ENCODE measurements at regions not wholly inside any gene's neighbourhood (a gene's known extent, or its start where the extent isn't known, plus 50 kb on each side); places are given as distances from the start of the nearest gene placed in this dataset.

DNA sequence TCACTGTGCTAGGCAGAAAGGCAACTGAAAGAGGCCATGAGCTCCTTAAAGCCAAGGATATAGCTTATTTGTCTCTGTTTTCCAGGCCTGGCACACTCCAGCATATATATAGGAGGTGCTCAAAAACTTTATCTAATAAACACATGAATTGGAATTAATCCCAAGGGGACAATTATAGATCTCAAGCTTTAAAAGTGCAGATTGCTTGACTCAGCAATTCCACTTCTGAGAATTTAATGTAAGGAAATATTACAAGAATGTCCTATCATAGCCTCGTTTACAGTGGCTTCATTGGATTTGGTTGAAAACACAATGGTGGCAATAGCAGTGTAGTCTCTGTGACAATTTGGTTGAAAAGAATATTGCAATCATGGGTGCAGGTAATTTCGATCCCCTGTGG lies 267.3 kb downstream of the SHQ1 start (continued):
- TF ChIP-seq, protein P1, sequence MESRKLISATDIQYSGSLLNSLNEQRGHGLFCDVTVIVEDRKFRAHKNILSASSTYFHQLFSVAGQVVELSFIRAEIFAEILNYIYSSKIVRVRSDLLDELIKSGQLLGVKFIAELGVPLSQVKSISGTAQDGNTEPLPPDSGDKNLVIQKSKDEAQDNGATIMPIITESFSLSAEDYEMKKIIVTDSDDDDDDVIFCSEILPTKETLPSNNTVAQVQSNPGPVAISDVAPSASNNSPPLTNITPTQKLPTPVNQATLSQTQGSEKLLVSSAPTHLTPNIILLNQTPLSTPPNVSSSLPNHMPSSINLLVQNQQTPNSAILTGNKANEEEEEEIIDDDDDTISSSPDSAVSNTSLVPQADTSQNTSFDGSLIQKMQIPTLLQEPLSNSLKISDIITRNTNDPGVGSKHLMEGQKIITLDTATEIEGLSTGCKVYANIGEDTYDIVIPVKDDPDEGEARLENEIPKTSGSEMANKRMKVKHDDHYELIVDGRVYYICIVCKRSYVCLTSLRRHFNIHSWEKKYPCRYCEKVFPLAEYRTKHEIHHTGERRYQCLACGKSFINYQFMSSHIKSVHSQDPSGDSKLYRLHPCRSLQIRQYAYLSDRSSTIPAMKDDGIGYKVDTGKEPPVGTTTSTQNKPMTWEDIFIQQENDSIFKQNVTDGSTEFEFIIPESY (IDR thresholded peaks at IDR 0.05; ENCODE audit: borderline replicate concordance, low read depth) = no peak

DNA sequence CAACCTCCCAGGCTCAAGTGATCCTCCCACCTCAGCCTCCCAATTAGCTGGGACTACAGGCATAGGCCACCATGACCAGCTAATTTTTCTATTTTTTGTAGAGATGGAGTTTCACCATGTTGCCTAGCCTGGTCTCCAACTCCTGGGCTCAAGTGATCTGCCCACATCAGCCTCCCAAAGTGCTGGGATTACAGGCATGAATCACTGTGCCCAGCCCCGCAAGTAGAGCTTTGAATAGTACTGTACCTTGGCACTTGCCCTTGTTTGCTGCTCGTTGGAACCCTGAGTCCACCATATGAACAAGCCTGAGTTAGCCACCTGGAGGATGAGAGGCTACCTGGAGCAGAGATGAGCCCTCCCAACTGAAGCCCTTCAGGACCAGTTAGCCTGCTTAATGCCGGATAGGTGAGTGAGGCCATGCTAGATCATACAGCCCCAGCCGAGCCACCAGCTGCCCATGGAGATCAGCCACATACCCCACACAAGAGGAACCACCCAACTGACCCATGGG lies 267.9 kb downstream of the SHQ1 start:
- Histone ChIP-seq H3K4me1 (ENCODE audit: control insufficient read depth in 1 of 2, insufficient read depth in 2 of 2, low read depth in 1 of 2, low read length in 1 of 2) (no peaks in the 10 kb centered on the region), H3K79me2 (ENCODE audit: insufficient read depth) (no peaks in the 10 kb centered on the region), H3K4me2 (no peak overlapping the region), H3K9ac (no peak overlapping the region), H2AFZ (ENCODE audit: low read depth) (no peak overlapping the region), H3K27me3 (ENCODE audit: insufficient read depth) (no peaks in the 10 kb centered on the region; the same call in 1 of the 2 replicates), H3K9me3 (no peaks in the 10 kb centered on the region), H3K9me2 (no peaks in the 10 kb centered on the region), H3K27ac (ENCODE audit: low read depth in 2 of 2, low read length in 1 of 2) (no peak overlapping the region), H4K20me1 (ENCODE audit: insufficient read depth) (no peaks in the 10 kb centered on the region), H3K36me3 (replicated peaks in 1 of 2; ENCODE audit: control insufficient read depth in 1 of 2, insufficient read depth in 2 of 2, low read length in 1 of 2) (no peaks in the 10 kb centered on the region), H3K4me3 (ENCODE audit: low read depth in 2 of 2, low read length in 1 of 2) (no peak overlapping the region), H3F3A (replicated peaks; ENCODE audit: insufficient read depth) (no peaks in the 10 kb centered on the region)
- TF ChIP-seq YY1 (IDR thresholded peaks at IDR 0.05; ENCODE audit: low read depth) = no peak
- TF ChIP-seq NFIC (IDR thresholded peaks at IDR 0.05; ENCODE audit: borderline replicate concordance) = no peak
- no peak for TF ChIP-seq GABPA (IDR thresholded peaks at IDR 0.05; ENCODE audit: low read depth)
- no peak for TF ChIP-seq RXRA (IDR thresholded peaks at IDR 0.05; ENCODE audit: borderline replicate concordance, low read depth)
- no peak for DNase-seq
- 31% methylated on average over 4 of the region's 4 CpGs for WGBS (ENCODE audit: low lambda C conversion rate)
- CTCF ChIA-PET = interaction anchor here (1.1 to 2.1 kb wide), 3 partner anchors 11 to 271 kb away, joined by 3 to 7 read pairs (median 3); no protein-coding TSS in a partner anchor
- POLR2A ChIA-PET = no interaction called here

DNA sequence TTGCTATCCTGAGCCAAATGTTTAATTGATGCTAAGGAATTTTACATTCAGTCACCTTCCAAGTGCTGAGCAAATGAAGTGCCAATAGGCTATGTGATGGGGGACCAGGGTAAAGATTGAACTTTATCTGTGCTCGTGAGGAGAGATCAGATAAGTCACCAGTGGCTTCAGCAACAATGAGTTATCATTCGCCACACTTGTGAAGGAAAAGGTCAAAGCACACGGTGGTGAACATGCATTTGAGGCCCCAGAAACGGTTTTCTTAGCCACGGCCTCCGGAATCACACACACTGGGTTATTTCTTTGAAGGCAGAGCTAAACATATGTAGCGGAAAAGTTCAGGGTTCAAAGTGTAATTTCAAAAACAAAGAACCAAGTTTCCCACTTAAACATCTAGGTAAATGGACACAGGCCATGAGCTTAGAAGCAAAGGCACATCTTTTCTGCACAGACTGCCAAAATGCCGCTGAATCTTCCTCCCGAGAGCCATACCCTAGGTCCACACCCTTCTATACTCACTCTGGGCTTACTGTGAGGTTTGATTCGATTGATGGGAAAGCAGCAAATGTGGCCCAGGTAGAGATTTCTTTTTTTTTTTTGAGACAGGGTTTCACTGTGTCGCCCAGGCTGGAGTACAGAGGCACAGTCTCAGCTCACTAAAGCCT lies 268.5 kb downstream of the SHQ1 start:
- Histone ChIP-seq H3K4me2 (no peak overlapping the region), H3K27ac (ENCODE audit: low read depth in 2 of 2, low read length in 1 of 2) (no peak overlapping the region), H3K4me1 (ENCODE audit: control insufficient read depth in 1 of 2, insufficient read depth in 2 of 2, low read depth in 1 of 2, low read length in 1 of 2) (no peaks in the 10 kb centered on the region), H2AFZ (ENCODE audit: low read depth) (no peak overlapping the region), H3F3A (replicated peaks; ENCODE audit: insufficient read depth) (no peaks in the 10 kb centered on the region), H3K27me3 (ENCODE audit: insufficient read depth) (no peaks in the 10 kb centered on the region; the same call in 1 of the 2 replicates), H3K9me3 (no peaks in the 10 kb centered on the region), H3K4me3 (ENCODE audit: low read depth in 2 of 2, low read length in 1 of 2) (no peak overlapping the region), H3K79me2 (ENCODE audit: insufficient read depth) (no peaks in the 10 kb centered on the region), H3K9ac (no peak overlapping the region), H4K20me1 (ENCODE audit: insufficient read depth) (no peaks in the 10 kb centered on the region), H3K9me2 (no peaks in the 10 kb centered on the region), H3K36me3 (replicated peaks in 1 of 2; ENCODE audit: control insufficient read depth in 1 of 2, insufficient read depth in 2 of 2, low read length in 1 of 2) (no peaks in the 10 kb centered on the region)
- CTCF ChIA-PET = interaction anchor here (0.9 to 2.1 kb wide), 4 partner anchors 10 to 271 kb away, joined by 3 to 7 read pairs (median 3); no protein-coding TSS in a partner anchor
- POLR2A ChIA-PET = no interaction called here
- DNase-seq = no peak
- WGBS (ENCODE audit: low lambda C conversion rate) = 67% methylated on average over 10 of the region's 11 CpGs
- TF ChIP-seq TCF12 (IDR thresholded peaks at IDR 0.05) (no peak), GABPA (IDR thresholded peaks at IDR 0.05; ENCODE audit: low read depth) (no peak), ELF1 (IDR thresholded peaks at IDR 0.05) (no peak), SIN3A (IDR thresholded peaks at IDR 0.05; ENCODE audit: borderline replicate concordance, low read depth, low read length) (no peak), NRF1 (IDR thresholded peaks at IDR 0.05; ENCODE audit: low read depth, low read length) (no peak), YY1 (IDR thresholded peaks at IDR 0.05; ENCODE audit: low read depth) (no peak), GATA2 (CRISPR knock-in tag; IDR thresholded peaks at IDR 0.05) (no peak), FOXM1 (IDR thresholded peaks at IDR 0.05; ENCODE audit: low read depth) (no peak), RFX5 (IDR thresholded peaks at IDR 0.05; ENCODE audit: low read length) (no peak), POLR2AphosphoS5 (IDR thresholded peaks at IDR 0.05; ENCODE audit: low read depth, low read length) (no peak), EP300 (IDR thresholded peaks at IDR 0.05; ENCODE audit: borderline replicate concordance in 1 of 2, low read depth in 1 of 2, low read length in 1 of 2) (no peak)
- TF ChIP-seq, protein P2, sequence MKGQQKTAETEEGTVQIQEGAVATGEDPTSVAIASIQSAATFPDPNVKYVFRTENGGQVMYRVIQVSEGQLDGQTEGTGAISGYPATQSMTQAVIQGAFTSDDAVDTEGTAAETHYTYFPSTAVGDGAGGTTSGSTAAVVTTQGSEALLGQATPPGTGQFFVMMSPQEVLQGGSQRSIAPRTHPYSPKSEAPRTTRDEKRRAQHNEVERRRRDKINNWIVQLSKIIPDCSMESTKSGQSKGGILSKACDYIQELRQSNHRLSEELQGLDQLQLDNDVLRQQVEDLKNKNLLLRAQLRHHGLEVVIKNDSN (IDR thresholded peaks at IDR 0.05; ENCODE audit: borderline replicate concordance, low read depth) = no peak
- TF ChIP-seq, protein P3, sequence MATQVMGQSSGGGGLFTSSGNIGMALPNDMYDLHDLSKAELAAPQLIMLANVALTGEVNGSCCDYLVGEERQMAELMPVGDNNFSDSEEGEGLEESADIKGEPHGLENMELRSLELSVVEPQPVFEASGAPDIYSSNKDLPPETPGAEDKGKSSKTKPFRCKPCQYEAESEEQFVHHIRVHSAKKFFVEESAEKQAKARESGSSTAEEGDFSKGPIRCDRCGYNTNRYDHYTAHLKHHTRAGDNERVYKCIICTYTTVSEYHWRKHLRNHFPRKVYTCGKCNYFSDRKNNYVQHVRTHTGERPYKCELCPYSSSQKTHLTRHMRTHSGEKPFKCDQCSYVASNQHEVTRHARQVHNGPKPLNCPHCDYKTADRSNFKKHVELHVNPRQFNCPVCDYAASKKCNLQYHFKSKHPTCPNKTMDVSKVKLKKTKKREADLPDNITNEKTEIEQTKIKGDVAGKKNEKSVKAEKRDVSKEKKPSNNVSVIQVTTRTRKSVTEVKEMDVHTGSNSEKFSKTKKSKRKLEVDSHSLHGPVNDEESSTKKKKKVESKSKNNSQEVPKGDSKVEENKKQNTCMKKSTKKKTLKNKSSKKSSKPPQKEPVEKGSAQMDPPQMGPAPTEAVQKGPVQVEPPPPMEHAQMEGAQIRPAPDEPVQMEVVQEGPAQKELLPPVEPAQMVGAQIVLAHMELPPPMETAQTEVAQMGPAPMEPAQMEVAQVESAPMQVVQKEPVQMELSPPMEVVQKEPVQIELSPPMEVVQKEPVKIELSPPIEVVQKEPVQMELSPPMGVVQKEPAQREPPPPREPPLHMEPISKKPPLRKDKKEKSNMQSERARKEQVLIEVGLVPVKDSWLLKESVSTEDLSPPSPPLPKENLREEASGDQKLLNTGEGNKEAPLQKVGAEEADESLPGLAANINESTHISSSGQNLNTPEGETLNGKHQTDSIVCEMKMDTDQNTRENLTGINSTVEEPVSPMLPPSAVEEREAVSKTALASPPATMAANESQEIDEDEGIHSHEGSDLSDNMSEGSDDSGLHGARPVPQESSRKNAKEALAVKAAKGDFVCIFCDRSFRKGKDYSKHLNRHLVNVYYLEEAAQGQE (IDR thresholded peaks at IDR 0.05; ENCODE audit: low read depth, low read length) = no peak
- TF ChIP-seq, protein P4, sequence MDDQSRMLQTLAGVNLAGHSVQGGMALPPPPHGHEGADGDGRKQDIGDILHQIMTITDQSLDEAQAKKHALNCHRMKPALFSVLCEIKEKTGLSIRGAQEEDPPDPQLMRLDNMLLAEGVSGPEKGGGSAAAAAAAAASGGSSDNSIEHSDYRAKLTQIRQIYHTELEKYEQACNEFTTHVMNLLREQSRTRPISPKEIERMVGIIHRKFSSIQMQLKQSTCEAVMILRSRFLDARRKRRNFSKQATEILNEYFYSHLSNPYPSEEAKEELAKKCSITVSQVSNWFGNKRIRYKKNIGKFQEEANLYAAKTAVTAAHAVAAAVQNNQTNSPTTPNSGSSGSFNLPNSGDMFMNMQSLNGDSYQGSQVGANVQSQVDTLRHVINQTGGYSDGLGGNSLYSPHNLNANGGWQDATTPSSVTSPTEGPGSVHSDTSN (IDR thresholded peaks at IDR 0.05) = no peak
